HCT116 (cell line): ENCODE measurements at regions not wholly inside any gene's neighbourhood (a gene's known extent, or its start where the extent isn't known, plus 50 kb on each side); places are given as distances from the start of the nearest gene placed in this dataset.

Source experiments
- ATAC-seq: fragments of 200-7000 bp; cut with Tn5 transposase; 2 replicates; pipeline ENCODE4 v1.9.1; 2020; ENCODE audit warnings: mild to moderate bottlenecking, moderate library complexity
- BruUV-seq: library from RNA; stranded (reverse); fragments of 400-500 nt; replicated peaks from 2 replicates; lab custom pipeline; 2021; lab: Mats Ljungman, UMichigan
- CTCF ChIA-PET: fragments of 300-600 bp; sonication (Branson Sonifier 250); formaldehyde crosslinking; loops from one replicate; lab custom pipeline; 2021; ENCODE audit warnings: antibody characterized with exemption; lab: Charles Lee
- POLR2A ChIA-PET: fragments of 300-600, 350-600 bp; sonication (Branson Sonifier 250); formaldehyde crosslinking; loops from one replicate; lab custom pipeline; 2021; ENCODE audit warnings: antibody characterized with exemption; lab: Charles Lee
- RAD21 ChIA-PET, 2 experiments: fragments of 300-600 bp; sonication (Branson Sonifier 250); formaldehyde crosslinking; loops; one replicate each; lab custom pipeline; 2023; ENCODE audit warnings: low total read pairs in 2 of 2; ENCODE audit not compliant: uncharacterized antibody in 2 of 2, unreplicated experiment in 2 of 2, low non-redundant PET in 1 of 2; lab: Charles Lee
- DNase-seq: peaks from one replicate; pipeline ENCODE4 v3.0.0-alpha.2; 2010; ENCODE audit warnings: low read depth, low spot score
- H2AFZ ChIP-seq: fragments of 200-600 bp; shearing (Covaris generic), sonication (generic); 2 replicates; pipeline ENCODE4 v1.6.1; 2017; ENCODE audit warnings: low read depth, mixed run types, mixed read lengths, antibody characterized with exemption, low read length; ENCODE audit not compliant: poor library complexity, severe bottlenecking
- H3K27ac ChIP-seq: 2 replicates; pipeline ENCODE4 v1.5.1; 2012; ENCODE audit warnings: low read depth, low read length
- H3K27me3 ChIP-seq: fragments of 200-600 bp; sonication (generic); 2 replicates; pipeline ENCODE4 v1.6.1; 2016; ENCODE audit warnings: mixed run types, low read length, mixed read lengths; ENCODE audit not compliant: insufficient read depth
- H3K36me3 ChIP-seq, 2 experiments: fragments of 200-500 bp in 1 of 2; fragments of 200-600 bp in 1 of 2; sonication (Bioruptor generic) in 1 of 2; sonication (generic) in 1 of 2; 2 replicates each; pipeline versions ENCODE4 v1.5.1 to v1.6.1; 2014 to 2016; ENCODE audit warnings: low read length in 2 of 2, inconsistent platforms in 1 of 2, mixed read lengths in 1 of 2, mixed run types in 1 of 2; ENCODE audit not compliant: insufficient read depth in 2 of 2, control insufficient read depth in 1 of 2
- H3K4me1 ChIP-seq, 2 experiments: fragments of 200-600 bp in 1 of 2; sonication (generic) in 1 of 2; 2 replicates each; pipeline versions ENCODE4 v1.5.1 to v1.6.1; 2012 to 2017; ENCODE audit warnings: low read length in 2 of 2, inconsistent platforms in 1 of 2, mild to moderate bottlenecking in 1 of 2, mixed read lengths in 1 of 2, mixed run types in 1 of 2, moderate library complexity in 1 of 2; ENCODE audit not compliant: insufficient read depth in 2 of 2, control insufficient read depth in 1 of 2
- H3K4me2 ChIP-seq: fragments of 200-600 bp; sonication (generic); 2 replicates; pipeline ENCODE4 v1.6.1; 2017; ENCODE audit warnings: mixed run types, low read length, mixed read lengths
- H3K4me3 ChIP-seq, 2 experiments: fragments of 200-600 bp in 1 of 2; sonication (generic) in 1 of 2; replicated peaks in 1 of 2; 2 replicates each; pipeline ENCODE4 v1.5.1; 2011 to 2016; ENCODE audit warnings: low read length in 2 of 2, control low read depth in 1 of 2, low read depth in 1 of 2, mild to moderate bottlenecking in 1 of 2, mixed read lengths in 1 of 2, mixed run types in 1 of 2
- H3K79me2 ChIP-seq: fragments of 200-600 bp; sonication (generic); 2 replicates; pipeline ENCODE4 v1.6.1; 2017; ENCODE audit warnings: mild to moderate bottlenecking, mixed run types, low read length, moderate library complexity, mixed read lengths; ENCODE audit not compliant: insufficient read depth
- H3K9ac ChIP-seq: fragments of 200-600 bp; sonication (generic); 2 replicates; pipeline ENCODE4 v1.6.1; 2016; ENCODE audit warnings: low read length, mixed read lengths
- H3K9me2 ChIP-seq: fragments of 200-600 bp; sonication (generic), shearing (Covaris generic); 2 replicates; pipeline ENCODE4 v1.6.1; 2017; ENCODE audit warnings: mixed run types, mild to moderate bottlenecking, moderate library complexity; ENCODE audit not compliant: insufficient read depth
- H3K9me3 ChIP-seq, 2 experiments: fragments of 200-500 bp in 1 of 2; fragments of 200-600 bp in 1 of 2; sonication (Bioruptor generic) in 1 of 2; sonication (generic) in 1 of 2; 2 replicates each; pipeline ENCODE4 v1.6.1; 2014 to 2017; ENCODE audit warnings: low read length in 2 of 2, mixed read lengths in 2 of 2, inconsistent platforms in 1 of 2, low read depth in 1 of 2, mild to moderate bottlenecking in 1 of 2, mixed run types in 1 of 2, moderate library complexity in 1 of 2; ENCODE audit not compliant: control insufficient read depth in 1 of 2, insufficient read depth in 1 of 2
- H4K20me1 ChIP-seq: fragments of 200-600 bp; sonication (generic), shearing (Covaris generic); 2 replicates; pipeline ENCODE4 v1.6.1; 2017; ENCODE audit warnings: mixed run types, mild to moderate bottlenecking, moderate library complexity; ENCODE audit not compliant: insufficient read depth
- CBX3 ChIP-seq: IDR thresholded peaks from 2 replicates; pipeline ENCODE4 v1.6.1; 2012; ENCODE audit warnings: low read depth
- CEBPB ChIP-seq: IDR thresholded peaks from 2 replicates; pipeline ENCODE4 v1.6.1; 2012; ENCODE audit warnings: low read depth
- CTCF ChIP-seq, 3 experiments: fragments of 200-600 bp in 1 of 3; sonication (generic) in 1 of 3; IDR thresholded peaks in 2 of 3; conservative IDR thresholded peaks in 1 of 3; 2 replicates each; pipeline ENCODE4 v1.5.1; 2012 to 2017; ENCODE audit warnings: low read depth in 2 of 3, low read length in 2 of 3, antibody characterized with exemption in 1 of 3, borderline replicate concordance in 1 of 3, control low read depth in 1 of 3, mild to moderate bottlenecking in 1 of 3, mixed read lengths in 1 of 3, mixed run types in 1 of 3, moderate library complexity in 1 of 3; ENCODE audit not compliant: insufficient read depth in 1 of 3
- EGR1 ChIP-seq: IDR thresholded peaks from 2 replicates; pipeline ENCODE4 v1.6.1; 2012; ENCODE audit warnings: low read depth
- EZH2 ChIP-seq: fragments of 200-600 bp; sonication (generic); IDR thresholded peaks from 2 replicates; pipeline ENCODE4 v1.6.1; 2017; ENCODE audit warnings: antibody characterized with exemption, mixed run types
- EZH2phosphoT487 ChIP-seq: fragments of 200-600 bp; IDR thresholded peaks from 2 replicates; pipeline ENCODE4 v1.6.1; 2018; ENCODE audit warnings: antibody characterized with exemption, borderline replicate concordance
- FOSL1 ChIP-seq: IDR thresholded peaks from 2 replicates; pipeline ENCODE4 v1.6.1; 2012; ENCODE audit warnings: low read depth
- JUND ChIP-seq: IDR thresholded peaks from 2 replicates; pipeline ENCODE4 v1.6.1; 2012
- MAX ChIP-seq: IDR thresholded peaks from 2 replicates; pipeline ENCODE4 v1.6.1; 2012
- POLR2AphosphoS5 ChIP-seq: IDR thresholded peaks from 2 replicates; pipeline ENCODE4 v1.6.1; 2011; ENCODE audit warnings: mild to moderate bottlenecking, low read depth, low read length, moderate library complexity
- RAD21 ChIP-seq: IDR thresholded peaks from 2 replicates; pipeline ENCODE4 v1.6.1; 2012; ENCODE audit warnings: low read depth, mild to moderate bottlenecking
- REST ChIP-seq: IDR thresholded peaks from 2 replicates; pipeline ENCODE4 v1.6.1; 2012; ENCODE audit warnings: low read depth
- SIN3A ChIP-seq: IDR thresholded peaks from 2 replicates; pipeline ENCODE4 v1.6.1; 2012; ENCODE audit warnings: low read depth
- TCF7L2 ChIP-seq: IDR thresholded peaks from 2 replicates; pipeline ENCODE4 v1.7.0; 2011; ENCODE audit warnings: borderline replicate concordance, inconsistent platforms; ENCODE audit not compliant: insufficient read depth, insufficient read length; ENCODE audit errors: extremely low read depth
- YY1 ChIP-seq: IDR thresholded peaks from 2 replicates; pipeline ENCODE4 v1.6.1; 2011; ENCODE audit warnings: low read length, low read depth, moderate library complexity, mild to moderate bottlenecking; ENCODE audit not compliant: insufficient replicate concordance; ENCODE audit errors: extremely low read depth
- ZBTB33 ChIP-seq: IDR thresholded peaks from 2 replicates; pipeline ENCODE4 v1.6.1; 2011; ENCODE audit warnings: mild to moderate bottlenecking, low read length, moderate library complexity; ENCODE audit not compliant: insufficient replicate concordance; ENCODE audit errors: extremely low read depth
- ZNF274 ChIP-seq: fragments of 200-500 bp; sonication (Bioruptor generic); IDR thresholded peaks from 2 replicates; pipeline ENCODE4 v1.6.1; 2014; ENCODE audit warnings: mild to moderate bottlenecking, low read depth, low read length, inconsistent platforms
- intact Hi-C: fragments of 100-400 bp; cut with micrococcal nuclease; formaldehyde crosslinking; loops from 2 replicates; pipeline ENCODE4 v1.10.0; 2022

- no peaks in the 10 kb centered on the region for H3K27me3 ChIP-seq
- DNase-seq (no peak), ATAC-seq (no peak)
- H3K27ac ChIP-seq, result no peak overlapping the region
- no peaks in the 10 kb centered on the region for H3K4me1 ChIP-seq
- no peaks in the 10 kb centered on the region for H3K79me2 ChIP-seq
- H3K9ac ChIP-seq, result no peak overlapping the region
- H3K9me2 ChIP-seq, result no peaks in the 10 kb centered on the region
- H3K4me3 ChIP-seq, result no peak overlapping the region
- ChIA-PET RAD21 (no interaction called here), CTCF (no interaction called here), POLR2A (no interaction called here)
- H2AFZ ChIP-seq, result no peak overlapping the region
- H4K20me1 ChIP-seq, result no peaks in the 10 kb centered on the region
- BruUV-seq, result no TSS peak
- H3K9me3 ChIP-seq, result no peaks in the 10 kb centered on the region; a peak in 1 of 4 replicates
- no peak for TF ChIP-seq FOSL1
- no peak for TF ChIP-seq RAD21
- TF ChIP-seq POLR2AphosphoS5, result no peak
- TF ChIP-seq EZH2phosphoT487, result no peak
- TF ChIP-seq CEBPB, result no peak
- no peak for TF ChIP-seq YY1
- TF ChIP-seq CBX3, result no peak
- TF ChIP-seq EGR1, result no peak
- TF ChIP-seq SIN3A, result no peak
- TF ChIP-seq MAX, result no peak
- TF ChIP-seq ZNF274, result no peak
- TF ChIP-seq REST, result no peak
- TF ChIP-seq ZBTB33, result no peak
- no peak for TF ChIP-seq TCF7L2
- no peak for TF ChIP-seq CTCF (IDR thresholded peaks at IDR 0.05 in 2 of 3, conservative IDR thresholded peaks at IDR 0.05 in 1 of 3; ENCODE audit: borderline replicate concordance in 1 of 3, insufficient read depth in 1 of 3, low read depth in 2 of 3, low read length in 2 of 3)
- no peak for TF ChIP-seq JUND
- no peak for TF ChIP-seq EZH2
- intact Hi-C loops, result no loop called here
- no peaks in the 10 kb centered on the region for H3K36me3 ChIP-seq
- H3K4me2 ChIP-seq, result no peak overlapping the region
Measured at GRCh38 chr9:81141961-81142360, 547.4 kb downstream of the TLE1 start.
